ENCODE measurements at regions not wholly inside any gene's neighbourhood (a gene's known extent, or its start where the extent isn't known, plus 50 kb on each side); places are given as distances from the start of the nearest gene placed in this dataset.
"Not testable (repeated sequence)": the region's sequence is repeated elsewhere in the genome, so short reads cannot be mapped to it uniquely, and the experiment has no call there.

GRCh38 chr10:63675171-63675570 lies 154.0 kb downstream of the REEP3 start:
- no peaks in the 10 kb centered on the region for H3K27me3 ChIP-seq (ENCODE audit: control insufficient read depth in 5 of 5, insufficient read depth in 4 of 5, low read length in 5 of 5)
- H3K4me3 ChIP-seq (ENCODE audit: low read depth in 1 of 5, low read length in 5 of 5), result no peak overlapping the region
- no peak overlapping the region for H3K9ac ChIP-seq (ENCODE audit: low read length in 5 of 5)
- peaks cover 15 to 38% (median 33%) of the 10 kb centered on the region in 5 donors for H3K4me1 ChIP-seq (ENCODE audit: control insufficient read depth in 5 of 5, insufficient read depth in 5 of 5, low read length in 5 of 5)
- no peaks in the 10 kb centered on the region for H3K9me3 ChIP-seq (ENCODE audit: control insufficient read depth in 5 of 5, low read length in 5 of 5)
- no peak overlapping the region for H3K27ac ChIP-seq (ENCODE audit: low read depth, low read length)
- peaks cover 0 to 4% (median 0%) of the 10 kb centered on the region in 5 donors for H3K36me3 ChIP-seq (ENCODE audit: control insufficient read depth in 5 of 5, insufficient read depth in 5 of 5, low read length in 5 of 5)

DNA sequence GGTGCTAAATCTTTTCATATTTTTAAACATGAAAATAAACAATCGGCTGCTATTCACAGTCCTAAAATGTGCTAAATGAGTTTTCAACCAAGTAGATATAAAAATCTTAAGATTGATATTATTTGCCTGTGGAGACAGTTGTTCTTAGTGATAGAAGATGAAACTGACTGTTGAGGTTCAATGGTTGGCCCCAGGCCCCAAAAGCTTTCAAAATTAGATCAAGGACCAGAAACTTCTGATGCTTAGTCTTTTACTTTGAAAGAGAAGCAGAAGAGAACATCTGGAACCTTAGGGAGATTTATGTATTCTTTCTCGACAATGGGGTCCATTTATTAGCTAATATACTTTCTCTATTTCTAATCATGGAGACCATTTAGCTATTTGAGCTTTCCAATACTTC lies 155.8 kb downstream of the REEP3 start:
- Histone ChIP-seq H3K36me3 (ENCODE audit: control insufficient read depth in 5 of 5, insufficient read depth in 5 of 5, low read length in 5 of 5) (peaks cover 0 to 4% (median 0%) of the 10 kb centered on the region in 5 donors), H3K27me3 (ENCODE audit: control insufficient read depth in 5 of 5, insufficient read depth in 4 of 5, low read length in 5 of 5) (no peaks in the 10 kb centered on the region), H3K9me3 (ENCODE audit: control insufficient read depth in 5 of 5, low read length in 5 of 5) (no peaks in the 10 kb centered on the region), H3K4me1 (ENCODE audit: control insufficient read depth in 5 of 5, insufficient read depth in 5 of 5, low read length in 5 of 5) (peaks cover 6 to 27% (median 19%) of the 10 kb centered on the region in 5 donors), H3K4me3 (ENCODE audit: low read depth in 1 of 5, low read length in 5 of 5) (no peak overlapping the region), H3K9ac (ENCODE audit: low read length in 5 of 5) (no peak overlapping the region), H3K27ac (ENCODE audit: low read depth, low read length) (no peak overlapping the region)

GRCh38 chr10:63680545-63680944 lies 159.3 kb downstream of the REEP3 start:
- H3K36me3 ChIP-seq (ENCODE audit: control insufficient read depth in 5 of 5, insufficient read depth in 5 of 5, low read length in 5 of 5); H3K4me3 ChIP-seq (ENCODE audit: low read depth in 1 of 5, low read length in 5 of 5); H3K9ac ChIP-seq (ENCODE audit: low read length in 5 of 5); H3K27me3 ChIP-seq (ENCODE audit: control insufficient read depth in 5 of 5, insufficient read depth in 4 of 5, low read length in 5 of 5); H3K9me3 ChIP-seq (ENCODE audit: control insufficient read depth in 5 of 5, low read length in 5 of 5); H3K27ac ChIP-seq (ENCODE audit: low read depth, low read length): not testable (repeated sequence)
- peaks cover 0 to 15% (median 9%) of the 10 kb centered on the region in 5 donors for H3K4me1 ChIP-seq (ENCODE audit: control insufficient read depth in 5 of 5, insufficient read depth in 5 of 5, low read length in 5 of 5)

DNA sequence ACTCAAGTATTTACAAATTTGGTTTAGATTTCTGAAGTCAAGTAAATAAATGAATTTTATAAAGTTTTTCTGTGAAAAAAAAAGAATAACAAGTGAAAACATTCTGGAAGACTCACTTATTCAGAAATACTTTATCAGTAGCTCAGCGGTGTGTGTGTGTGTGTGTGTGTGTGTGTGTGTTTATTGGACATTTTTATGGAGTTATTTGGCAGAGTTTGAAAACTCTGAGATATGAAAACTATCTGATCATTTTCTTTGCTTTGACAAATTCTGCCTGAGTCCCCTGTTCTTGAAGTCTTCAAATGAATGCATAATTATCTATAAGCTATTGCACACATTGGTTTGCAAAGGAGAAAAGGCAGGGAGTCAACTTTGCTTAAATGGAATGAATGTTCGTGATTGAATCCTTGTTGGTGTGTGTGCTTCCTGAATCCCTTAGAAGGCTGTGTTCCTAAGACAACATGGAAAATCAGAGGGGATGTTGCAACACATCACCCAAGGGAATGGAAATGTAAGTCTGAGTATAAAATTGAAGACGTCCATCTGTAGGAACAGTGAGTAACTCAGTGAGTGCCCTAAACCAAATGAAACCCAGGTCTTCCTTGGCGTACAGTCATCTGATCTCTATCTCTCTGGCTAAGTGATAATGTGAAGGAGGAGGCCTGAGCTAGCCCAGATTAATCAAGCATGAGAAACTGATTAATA lies 160.9 kb downstream of the REEP3 start:
- no peaks in the 10 kb centered on the region for H3K27me3 ChIP-seq (ENCODE audit: control insufficient read depth in 5 of 5, insufficient read depth in 4 of 5, low read length in 5 of 5)
- H3K36me3 ChIP-seq (ENCODE audit: control insufficient read depth in 5 of 5, insufficient read depth in 5 of 5, low read length in 5 of 5), result no peaks in the 10 kb centered on the region
- no peak overlapping the region for H3K4me3 ChIP-seq (ENCODE audit: low read depth in 1 of 5, low read length in 5 of 5)
- peak overlapping the region; percentile 6 for H3K27ac ChIP-seq (ENCODE audit: low read depth, low read length)
- H3K4me1 ChIP-seq (ENCODE audit: control insufficient read depth in 5 of 5, insufficient read depth in 5 of 5, low read length in 5 of 5), result peaks cover 0 to 15% (median 9%) of the 10 kb centered on the region in 5 donors
- no peaks in the 10 kb centered on the region for H3K9me3 ChIP-seq (ENCODE audit: control insufficient read depth in 5 of 5, low read length in 5 of 5)
- no peak overlapping the region for H3K9ac ChIP-seq (ENCODE audit: low read length in 5 of 5)

DNA sequence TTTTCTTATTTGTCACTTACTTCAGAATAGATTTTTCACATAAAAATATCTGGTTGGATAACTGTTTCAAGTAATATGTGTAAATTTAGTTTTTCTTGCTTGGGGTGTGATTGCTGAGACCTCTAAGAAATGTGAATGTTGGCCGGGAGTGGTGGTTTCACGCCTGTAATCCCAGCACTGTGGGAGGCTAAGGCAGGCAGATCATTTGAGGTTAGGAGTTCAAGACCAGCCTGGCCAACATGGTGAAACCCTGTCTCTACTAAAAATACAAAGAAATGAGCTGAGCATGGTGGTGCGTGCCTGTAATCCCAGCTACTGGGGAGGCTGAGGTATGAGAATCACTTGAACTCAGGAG lies 161.5 kb downstream of the REEP3 start:
- H3K4me3 ChIP-seq (ENCODE audit: low read depth in 1 of 5, low read length in 5 of 5); H3K36me3 ChIP-seq (ENCODE audit: control insufficient read depth in 5 of 5, insufficient read depth in 5 of 5, low read length in 5 of 5); H3K9me3 ChIP-seq (ENCODE audit: control insufficient read depth in 5 of 5, low read length in 5 of 5); H3K27ac ChIP-seq (ENCODE audit: low read depth, low read length); H3K27me3 ChIP-seq (ENCODE audit: control insufficient read depth in 5 of 5, insufficient read depth in 4 of 5, low read length in 5 of 5); H3K9ac ChIP-seq (ENCODE audit: low read length in 5 of 5): not testable (repeated sequence)
- H3K4me1 ChIP-seq (ENCODE audit: control insufficient read depth in 5 of 5, insufficient read depth in 5 of 5, low read length in 5 of 5), result peaks cover 0 to 15% (median 9%) of the 10 kb centered on the region in 5 donors

DNA sequence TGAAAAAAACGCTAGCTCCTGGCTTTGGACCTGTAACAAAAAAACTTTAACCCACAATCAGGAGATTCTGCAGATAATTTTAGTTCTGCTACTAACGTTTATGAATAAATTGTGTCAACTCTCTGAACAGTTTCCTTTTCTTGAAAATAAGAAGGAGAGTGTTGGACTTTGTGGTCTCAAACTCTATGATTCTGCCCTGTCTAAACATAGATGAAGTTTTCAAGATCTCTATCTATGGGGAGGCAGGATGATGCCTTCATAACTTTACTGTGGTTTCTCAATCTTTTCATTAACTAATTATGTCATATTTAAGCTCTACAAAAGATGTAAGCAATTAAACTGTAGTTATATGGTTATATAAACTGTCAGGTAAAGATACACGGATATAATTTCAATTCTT lies 162.0 kb downstream of the REEP3 start:
- Histone ChIP-seq H3K4me1 (ENCODE audit: control insufficient read depth in 5 of 5, insufficient read depth in 5 of 5, low read length in 5 of 5) (peaks cover 0 to 15% (median 9%) of the 10 kb centered on the region in 5 donors), H3K4me3 (ENCODE audit: low read depth in 1 of 5, low read length in 5 of 5) (no peak overlapping the region), H3K9ac (ENCODE audit: low read length in 5 of 5) (no peak overlapping the region), H3K9me3 (ENCODE audit: control insufficient read depth in 5 of 5, low read length in 5 of 5) (no peaks in the 10 kb centered on the region), H3K27ac (ENCODE audit: low read depth, low read length) (no peak overlapping the region), H3K36me3 (ENCODE audit: control insufficient read depth in 5 of 5, insufficient read depth in 5 of 5, low read length in 5 of 5) (no peaks in the 10 kb centered on the region), H3K27me3 (ENCODE audit: control insufficient read depth in 5 of 5, insufficient read depth in 4 of 5, low read length in 5 of 5) (no peaks in the 10 kb centered on the region)

DNA sequence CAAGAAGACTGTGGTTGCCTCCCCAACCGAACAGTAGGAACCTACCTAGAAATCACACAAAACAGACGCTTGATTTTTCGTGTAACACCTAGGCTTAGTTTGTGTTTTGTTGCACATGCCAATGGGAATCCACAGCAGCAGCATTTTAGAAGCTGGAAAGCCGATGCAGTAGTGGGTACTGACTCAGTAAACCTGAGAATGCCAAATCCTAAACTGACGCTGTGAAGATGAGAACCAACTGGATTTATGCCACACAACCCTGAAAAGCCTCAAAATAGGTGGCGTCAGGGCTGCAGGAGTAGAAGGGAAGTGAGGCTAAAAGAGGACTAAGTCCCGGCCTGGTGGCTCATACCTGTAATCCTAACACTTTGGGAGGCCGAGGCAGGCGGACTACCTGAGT lies 162.5 kb downstream of the REEP3 start:
- H3K4me3 ChIP-seq (ENCODE audit: low read depth in 1 of 5, low read length in 5 of 5), result no peak overlapping the region
- H3K9me3 ChIP-seq (ENCODE audit: control insufficient read depth in 5 of 5, low read length in 5 of 5), result no peaks in the 10 kb centered on the region
- H3K9ac ChIP-seq (ENCODE audit: low read length in 5 of 5), result no peak overlapping the region
- H3K36me3 ChIP-seq (ENCODE audit: control insufficient read depth in 5 of 5, insufficient read depth in 5 of 5, low read length in 5 of 5), result no peaks in the 10 kb centered on the region
- H3K4me1 ChIP-seq (ENCODE audit: control insufficient read depth in 5 of 5, insufficient read depth in 5 of 5, low read length in 5 of 5), result peaks cover 0 to 15% (median 9%) of the 10 kb centered on the region in 5 donors
- no peak overlapping the region for H3K27ac ChIP-seq (ENCODE audit: low read depth, low read length)
- no peaks in the 10 kb centered on the region for H3K27me3 ChIP-seq (ENCODE audit: control insufficient read depth in 5 of 5, insufficient read depth in 4 of 5, low read length in 5 of 5)

GRCh38 chr10:63684257-63684936 lies 163.2 kb downstream of the REEP3 start:
- Histone ChIP-seq H3K27ac (ENCODE audit: low read depth, low read length) (no peak overlapping the region), H3K27me3 (ENCODE audit: control insufficient read depth in 5 of 5, insufficient read depth in 4 of 5, low read length in 5 of 5) (no peaks in the 10 kb centered on the region), H3K4me1 (ENCODE audit: control insufficient read depth in 5 of 5, insufficient read depth in 5 of 5, low read length in 5 of 5) (peaks cover 0 to 15% (median 9%) of the 10 kb centered on the region in 5 donors), H3K9ac (ENCODE audit: low read length in 5 of 5) (no peak overlapping the region), H3K36me3 (ENCODE audit: control insufficient read depth in 5 of 5, insufficient read depth in 5 of 5, low read length in 5 of 5) (no peaks in the 10 kb centered on the region), H3K9me3 (ENCODE audit: control insufficient read depth in 5 of 5, low read length in 5 of 5) (no peaks in the 10 kb centered on the region), H3K4me3 (ENCODE audit: low read depth in 1 of 5, low read length in 5 of 5) (no peak overlapping the region)

GRCh38 chr10:63689768-63690167 lies 168.6 kb downstream of the REEP3 start:
- Histone ChIP-seq H3K4me1 (ENCODE audit: control insufficient read depth in 5 of 5, insufficient read depth in 5 of 5, low read length in 5 of 5) (peaks cover 2 to 15% (median 12%) of the 10 kb centered on the region in 5 donors), H3K9me3 (ENCODE audit: control insufficient read depth in 5 of 5, low read length in 5 of 5) (no peaks in the 10 kb centered on the region), H3K9ac (ENCODE audit: low read length in 5 of 5) (no peak overlapping the region), H3K27me3 (ENCODE audit: control insufficient read depth in 5 of 5, insufficient read depth in 4 of 5, low read length in 5 of 5) (no peaks in the 10 kb centered on the region), H3K4me3 (ENCODE audit: low read depth in 1 of 5, low read length in 5 of 5) (no peak overlapping the region), H3K36me3 (ENCODE audit: control insufficient read depth in 5 of 5, insufficient read depth in 5 of 5, low read length in 5 of 5) (no peaks in the 10 kb centered on the region), H3K27ac (ENCODE audit: low read depth, low read length) (no peak overlapping the region)

DNA sequence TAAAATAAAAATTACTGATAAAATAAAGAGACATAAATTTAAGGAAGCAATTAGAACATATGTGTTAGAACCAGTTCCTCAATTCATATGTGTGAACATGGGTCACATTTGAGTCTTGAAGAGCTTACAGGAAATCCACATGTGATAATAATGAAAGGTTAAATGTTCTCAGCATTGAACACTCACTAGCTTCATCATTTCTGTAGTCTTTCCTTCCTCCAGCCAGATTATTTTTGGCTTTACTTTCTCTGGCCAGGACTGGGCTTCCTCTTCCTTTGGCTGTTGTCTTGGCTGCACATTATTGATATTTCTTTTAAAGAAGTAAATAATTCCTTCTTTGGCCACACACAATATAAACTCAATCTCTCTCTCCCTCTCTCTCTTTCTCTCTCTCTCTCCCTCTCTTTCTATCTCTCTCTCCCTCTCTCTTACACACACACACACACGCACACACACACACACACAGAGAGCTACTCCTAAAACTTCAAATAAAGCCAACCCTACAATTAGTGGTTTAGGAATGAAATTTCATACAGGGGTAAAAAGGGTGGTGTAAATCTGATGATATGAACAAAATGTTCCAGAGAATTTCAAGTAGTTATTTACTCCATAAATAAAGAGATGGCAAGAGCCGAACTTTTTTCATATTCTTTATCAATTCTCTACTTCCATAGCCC lies 171.2 kb downstream of the REEP3 start:
- Histone ChIP-seq H3K27me3 (ENCODE audit: control insufficient read depth in 5 of 5, insufficient read depth in 4 of 5, low read length in 5 of 5) (no peaks in the 10 kb centered on the region), H3K4me3 (ENCODE audit: low read depth in 1 of 5, low read length in 5 of 5) (no peak overlapping the region), H3K27ac (ENCODE audit: low read depth, low read length) (no peak overlapping the region), H3K9me3 (ENCODE audit: control insufficient read depth in 5 of 5, low read length in 5 of 5) (no peaks in the 10 kb centered on the region), H3K9ac (ENCODE audit: low read length in 5 of 5) (no peak overlapping the region), H3K4me1 (ENCODE audit: control insufficient read depth in 5 of 5, insufficient read depth in 5 of 5, low read length in 5 of 5) (peaks cover 2 to 15% (median 12%) of the 10 kb centered on the region in 5 donors), H3K36me3 (ENCODE audit: control insufficient read depth in 5 of 5, insufficient read depth in 5 of 5, low read length in 5 of 5) (no peaks in the 10 kb centered on the region)
